Spleen (tissue), 11 donors: ENCODE measurements at regions not wholly inside any gene's neighbourhood (a gene's known extent, or its start where the extent isn't known, plus 50 kb on each side); places are given as distances from the start of the nearest gene placed in this dataset.

Experiments used
- DNase-seq: peaks from one replicate; pipeline ENCODE4 v3.0.0-alpha.2; 2020
- H3K27ac ChIP-seq, 8 donors: fragments of 200-600 bp; sonication (generic) in 7 of 8; 1 replicate in 4 of 8; 2 replicates in 4 of 8; pipeline versions ENCODE4 v1.5.0 to v1.8.0; 2016 to 2021; ENCODE audit warnings: inconsistent platforms in 4 of 8, mild to moderate bottlenecking in 4 of 8, moderate library complexity in 1 of 8
- H3K27me3 ChIP-seq, 7 donors: fragments of 200-600 bp; sonication (generic) in 6 of 7; replicated peaks in 1 of 7; 1 replicate in 4 of 7; 2 replicates in 3 of 7; pipeline versions ENCODE4 v1.5.0 to v1.8.0; 2016 to 2021; ENCODE audit warnings: inconsistent platforms in 3 of 7, mild to moderate bottlenecking in 1 of 7
- H3K36me3 ChIP-seq, 6 donors: fragments of 200-600 bp; sonication (generic) in 5 of 6; 1 replicate in 4 of 6; 2 replicates in 2 of 6; pipeline versions ENCODE4 v1.5.0 to v1.8.0; 2016 to 2021; ENCODE audit warnings: inconsistent platforms in 2 of 6
- H3K4me1 ChIP-seq, 6 donors: fragments of 200-600 bp; sonication (generic) in 5 of 6; 1 replicate in 3 of 6; 2 replicates in 3 of 6; pipeline versions ENCODE4 v1.5.0 to v1.8.0; 2016 to 2021; ENCODE audit warnings: inconsistent platforms in 3 of 6
- H3K4me3 ChIP-seq, 8 donors: fragments of 200-600 bp; sonication (generic) in 7 of 8; 1 replicate in 4 of 8; 2 replicates in 4 of 8; pipeline versions ENCODE4 v1.5.0 to v1.8.0; 2016 to 2021; ENCODE audit warnings: inconsistent platforms in 4 of 8, mild to moderate bottlenecking in 4 of 8, moderate library complexity in 2 of 8
- H3K9me3 ChIP-seq, 8 donors: fragments of 200-600 bp; sonication (generic) in 7 of 8; 1 replicate in 4 of 8; 2 replicates in 4 of 8; pipeline versions ENCODE4 v1.5.0 to v1.8.0; 2016 to 2021; ENCODE audit warnings: inconsistent platforms in 4 of 8
- POLR2A ChIP-seq, 3 donors: fragments of 450-650 bp; IDR thresholded peaks; one replicate each; pipeline ENCODE4 v1.5.1; 2017; ENCODE audit warnings: antibody characterized with exemption in 3 of 3, mild to moderate bottlenecking in 1 of 3
- POLR2AphosphoS5 ChIP-seq, 3 donors: sonication (generic); formaldehyde crosslinking; IDR thresholded peaks; one replicate each; pipeline ENCODE4 v1.5.1; 2017; ENCODE audit warnings: antibody characterized with exemption in 3 of 3
- WGBS, 5 donors: extraction: QIAGEN DNeasy Blood & Tissue Kit in 3 of 5; methylation state at CpG; one replicate each; pipeline versions ENCODE4 v1.1.5 to v1.1.7; 2013 to 2018; 5-methylcytosine and 5-hydroxymethylcytosine counted together
- intact Hi-C: fragments of 100-400 bp; cut with DNase I; formaldehyde crosslinking; loops from one replicate; pipeline ENCODE4 v1.15.0; 2023; ENCODE audit warnings: low total_unique reads
- TF ChIP-seq, protein P1 (sequence below), 11 experiments: fragments of 200-600 bp in 7 of 11; fragments of 450-650 bp in 4 of 11; sonication (generic) in 4 of 11; IDR thresholded peaks in 8 of 11; conservative IDR thresholded peaks in 3 of 11; 1 replicate in 7 of 11; 2 replicates in 4 of 11; pipeline versions ENCODE4 v1.4.0 to v1.8.0; 2016 to 2021; ENCODE audit warnings: antibody characterized with exemption in 11 of 11, inconsistent platforms in 4 of 11, mild to moderate bottlenecking in 1 of 11
- donor health status: healthy with polysubstance abuse.
- donor health status: DM: no; HTN: no; CAD: no; lungs with moderate emphysema.
- donor health status: DM: no; HTN: no; CAD: no.
- donor health status: Bipolar disorder and iron deficiency.
- donor health status: healthy.
- donor health status: DM: no; HTN: no; CAD: no.
- donor health status: DM: yes; HTN: yes; CAD: no.

DNA sequence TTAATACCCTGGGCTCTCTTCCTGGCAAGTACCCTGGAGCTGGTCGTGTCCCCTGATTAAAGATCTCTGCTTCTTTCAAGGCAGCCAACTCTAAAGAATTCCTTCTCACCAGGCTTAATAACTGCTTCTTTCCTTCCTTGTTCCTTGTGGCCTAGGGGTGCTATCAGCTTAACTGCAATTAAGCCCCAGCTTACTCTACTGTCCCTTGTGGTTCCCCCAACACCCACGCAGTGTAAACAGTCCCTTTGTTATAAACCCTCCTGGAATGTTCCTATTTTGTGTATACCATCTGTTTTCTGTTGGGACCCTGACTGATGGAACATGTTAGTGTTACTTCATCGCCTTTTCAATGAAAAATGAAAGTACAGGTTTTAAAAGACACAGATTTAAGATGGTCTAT lies 126.4 kb upstream of the KIRREL3 start:
- no peak overlapping the region for H3K4me3 ChIP-seq
- H3K27ac ChIP-seq = no peak overlapping the region
- WGBS, 5 donors = 45 to 83% (median 73%) methylated on average over 3 of the region's 3 CpGs
- no peaks in the 10 kb centered on the region for H3K36me3 ChIP-seq
- intact Hi-C loops = no loop called here
- peaks cover 0 to 3% (median 0%) of the 10 kb centered on the region in 7 donors for H3K27me3 ChIP-seq
- no peak for DNase-seq
- no peaks in the 10 kb centered on the region for H3K9me3 ChIP-seq
- H3K4me1 ChIP-seq = no peaks in the 10 kb centered on the region
- TF ChIP-seq, protein P1, sequence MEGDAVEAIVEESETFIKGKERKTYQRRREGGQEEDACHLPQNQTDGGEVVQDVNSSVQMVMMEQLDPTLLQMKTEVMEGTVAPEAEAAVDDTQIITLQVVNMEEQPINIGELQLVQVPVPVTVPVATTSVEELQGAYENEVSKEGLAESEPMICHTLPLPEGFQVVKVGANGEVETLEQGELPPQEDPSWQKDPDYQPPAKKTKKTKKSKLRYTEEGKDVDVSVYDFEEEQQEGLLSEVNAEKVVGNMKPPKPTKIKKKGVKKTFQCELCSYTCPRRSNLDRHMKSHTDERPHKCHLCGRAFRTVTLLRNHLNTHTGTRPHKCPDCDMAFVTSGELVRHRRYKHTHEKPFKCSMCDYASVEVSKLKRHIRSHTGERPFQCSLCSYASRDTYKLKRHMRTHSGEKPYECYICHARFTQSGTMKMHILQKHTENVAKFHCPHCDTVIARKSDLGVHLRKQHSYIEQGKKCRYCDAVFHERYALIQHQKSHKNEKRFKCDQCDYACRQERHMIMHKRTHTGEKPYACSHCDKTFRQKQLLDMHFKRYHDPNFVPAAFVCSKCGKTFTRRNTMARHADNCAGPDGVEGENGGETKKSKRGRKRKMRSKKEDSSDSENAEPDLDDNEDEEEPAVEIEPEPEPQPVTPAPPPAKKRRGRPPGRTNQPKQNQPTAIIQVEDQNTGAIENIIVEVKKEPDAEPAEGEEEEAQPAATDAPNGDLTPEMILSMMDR (IDR thresholded peaks at IDR 0.05 in 8 of 11, conservative IDR thresholded peaks at IDR 0.05 in 3 of 11) = no peak
- TF ChIP-seq POLR2AphosphoS5 (IDR thresholded peaks at IDR 0.05) (no peak), POLR2A (IDR thresholded peaks at IDR 0.05) (no peak)

GRCh38 chr11:127119356-127119755 lies 118.8 kb upstream of the KIRREL3 start:
- no peaks in the 10 kb centered on the region for H3K4me1 ChIP-seq
- intact Hi-C loops = no loop called here
- no peaks in the 10 kb centered on the region for H3K36me3 ChIP-seq
- H3K9me3 ChIP-seq = no peaks in the 10 kb centered on the region
- H3K27me3 ChIP-seq = no peaks in the 10 kb centered on the region
- 67 to 89% (median 72%) methylated on average over 5 of the region's 5 CpGs for WGBS, 5 donors
- TF ChIP-seq, protein P1 (IDR thresholded peaks at IDR 0.05 in 8 of 11, conservative IDR thresholded peaks at IDR 0.05 in 3 of 11) = no peak
- no peak for TF ChIP-seq POLR2A (IDR thresholded peaks at IDR 0.05)
- no peak for TF ChIP-seq POLR2AphosphoS5 (IDR thresholded peaks at IDR 0.05)
- no peak for DNase-seq
- no peak overlapping the region for H3K27ac ChIP-seq
- H3K4me3 ChIP-seq = no peak overlapping the region

- Histone ChIP-seq H3K4me3 (no peak overlapping the region), H3K9me3 (no peaks in the 10 kb centered on the region), H3K4me1 (no peaks in the 10 kb centered on the region), H3K27me3 (no peaks in the 10 kb centered on the region), H3K36me3 (no peaks in the 10 kb centered on the region), H3K27ac (no peak overlapping the region)
- TF ChIP-seq POLR2AphosphoS5 (IDR thresholded peaks at IDR 0.05) (no peak), POLR2A (IDR thresholded peaks at IDR 0.05) (no peak)
- TF ChIP-seq, protein P1 (IDR thresholded peaks at IDR 0.05 in 8 of 11, conservative IDR thresholded peaks at IDR 0.05 in 3 of 11) = no peak
- intact Hi-C loops = no loop called here
- whole genome bisulfite sequencing, 5 donors = 68 to 85% (median 72%) methylated on average over 9 of the region's 9 CpGs
- no peak for DNase-seq
Observed at GRCh38 chr11:127118811-127119210, 118.2 kb upstream of the KIRREL3 start.

GRCh38 chr11:127117231-127117739 lies 116.7 kb upstream of the KIRREL3 start:
- Histone ChIP-seq H3K27ac (no peak overlapping the region), H3K27me3 (no peaks in the 10 kb centered on the region), H3K4me1 (no peaks in the 10 kb centered on the region), H3K9me3 (no peaks in the 10 kb centered on the region), H3K36me3 (no peaks in the 10 kb centered on the region), H3K4me3 (no peak overlapping the region)
- WGBS, 5 donors = 42 to 86% (median 71%) methylated on average over 4 of the region's 4 CpGs
- DNase-seq = no peak
- TF ChIP-seq, protein P1 (IDR thresholded peaks at IDR 0.05 in 8 of 11, conservative IDR thresholded peaks at IDR 0.05 in 3 of 11) = no peak
- TF ChIP-seq POLR2AphosphoS5 (IDR thresholded peaks at IDR 0.05) (no peak), POLR2A (IDR thresholded peaks at IDR 0.05) (no peak)
- intact Hi-C loops = no loop called here
